Liver (tissue), 3 donors: ENCODE measurements at regions not wholly inside any gene's neighbourhood (a gene's known extent, or its start where the extent isn't known, plus 50 kb on each side); places are given as distances from the start of the nearest gene placed in this dataset.

Source experiments
- ATF3 ChIP-seq: IDR thresholded peaks from 2 replicates; pipeline ENCODE4 v1.6.1; 2016; ENCODE audit warnings: antibody characterized with exemption
- CTCF ChIP-seq: fragments of 150-350 bp; IDR thresholded peaks from 2 replicates; pipeline ENCODE4 v1.5.1; 2017; ENCODE audit warnings: improper control_type of control experiment, low read depth, low read length; ENCODE audit not compliant: missing input control
- EGR1 ChIP-seq, 2 donors: IDR thresholded peaks; 2 replicates each; pipeline ENCODE4 v1.6.1; 2016 to 2018; ENCODE audit warnings: antibody characterized with exemption in 2 of 2, low read depth in 2 of 2
- FOXA1 ChIP-seq: IDR thresholded peaks from 2 replicates; pipeline ENCODE4 v1.6.1; 2016; ENCODE audit warnings: antibody characterized with exemption
- GABPA ChIP-seq, 2 donors: IDR thresholded peaks in 1 of 2; conservative IDR thresholded peaks in 1 of 2; 2 replicates each; pipeline ENCODE4 v1.6.1; 2016; ENCODE audit warnings: antibody characterized with exemption in 2 of 2, mild to moderate bottlenecking in 1 of 2, moderate library complexity in 1 of 2
- HNF4G ChIP-seq: IDR thresholded peaks from 2 replicates; pipeline ENCODE4 v1.6.1; 2016; ENCODE audit warnings: antibody characterized with exemption
- MAX ChIP-seq: IDR thresholded peaks from 2 replicates; pipeline ENCODE4 v1.6.1; 2016; ENCODE audit warnings: antibody characterized with exemption
- NR2F2 ChIP-seq: IDR thresholded peaks from 2 replicates; pipeline ENCODE4 v1.6.1; 2016; ENCODE audit warnings: antibody characterized with exemption
- REST ChIP-seq: IDR thresholded peaks from 2 replicates; pipeline ENCODE4 v1.6.1; 2016; ENCODE audit warnings: antibody characterized with exemption, mild to moderate bottlenecking
- RXRA ChIP-seq, 2 donors: IDR thresholded peaks; 2 replicates each; pipeline ENCODE4 v1.6.1; 2017 to 2018; ENCODE audit warnings: antibody characterized with exemption in 2 of 2, mild to moderate bottlenecking in 1 of 2
- SP1 ChIP-seq: IDR thresholded peaks from 2 replicates; pipeline ENCODE4 v1.6.1; 2018; ENCODE audit warnings: antibody characterized with exemption, mild to moderate bottlenecking
- TAF1 ChIP-seq: conservative IDR thresholded peaks from 2 replicates; pipeline ENCODE4 v1.6.1; 2016; ENCODE audit warnings: antibody characterized with exemption, mild to moderate bottlenecking
- YY1 ChIP-seq: IDR thresholded peaks from 2 replicates; pipeline ENCODE4 v1.6.1; 2016; ENCODE audit warnings: antibody characterized with exemption, mild to moderate bottlenecking
- ZBTB33 ChIP-seq: IDR thresholded peaks from 2 replicates; pipeline ENCODE4 v1.6.1; 2016; ENCODE audit warnings: antibody characterized with exemption
- donor health status: healthy.
- donor health status: healthy.

- TF ChIP-seq YY1 = no peak
- TF ChIP-seq CTCF = no peak
- no peak for TF ChIP-seq MAX
- TF ChIP-seq EGR1 (IDR thresholded peaks at IDR 0.05; ENCODE audit: low read depth in 2 of 2) = no peak
- TF ChIP-seq TAF1 = no peak
- TF ChIP-seq REST = no peak
- no peak for TF ChIP-seq HNF4G
- no peak for TF ChIP-seq ATF3
- TF ChIP-seq SP1 = no peak
- TF ChIP-seq NR2F2 = no peak
- TF ChIP-seq RXRA (IDR thresholded peaks at IDR 0.05) = no peak
- no peak for TF ChIP-seq GABPA (IDR thresholded peaks at IDR 0.05 in 1 of 2, conservative IDR thresholded peaks at IDR 0.05 in 1 of 2)
- TF ChIP-seq FOXA1 = no peak
- no peak for TF ChIP-seq ZBTB33
Observed at GRCh38 chr7:124633740-124634139, 131.9 kb downstream of the GPR37 start.
